ENCODE measurements at regions not wholly inside any gene's neighbourhood (a gene's known extent, or its start where the extent isn't known, plus 50 kb on each side); places are given as distances from the start of the nearest gene placed in this dataset.

DNA sequence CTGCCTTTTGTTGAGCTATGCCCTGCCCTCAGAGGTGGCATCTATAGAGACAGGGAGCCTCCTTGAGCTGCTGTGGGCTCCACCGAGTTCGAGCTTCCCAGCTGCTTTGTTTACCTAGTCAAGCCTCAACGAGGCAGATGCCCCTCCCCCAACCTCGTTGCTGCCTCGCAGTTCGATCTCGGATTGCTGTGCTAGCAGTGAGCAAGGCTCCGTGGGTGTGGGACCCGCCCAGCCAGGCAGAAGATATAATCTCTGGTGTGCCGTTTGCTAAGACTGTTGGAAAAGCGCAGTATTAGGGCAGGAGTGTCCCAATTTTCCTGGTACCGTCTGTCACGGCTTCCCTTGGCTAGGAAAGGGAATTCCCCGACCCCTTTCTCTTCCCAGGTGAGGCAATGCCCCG lies 88.4 kb upstream of the CDK6 start:
- H3K27ac Mint-ChIP-seq = no peak overlapping the region
- Histone ChIP-seq H3K4me3 (ENCODE audit: low read length) (no peak overlapping the region), H3K27ac (ENCODE audit: low read length) (no peak overlapping the region), H3K9me3 (ENCODE audit: control insufficient read depth, insufficient read depth, low read length) (peaks cover 2% of the 10 kb centered on the region), H3K36me3 (ENCODE audit: control insufficient read depth, insufficient read depth, low read length) (no peaks in the 10 kb centered on the region), H3K27me3 (ENCODE audit: control insufficient read depth, insufficient read depth, low read length) (no peaks in the 10 kb centered on the region), H3K4me1 (ENCODE audit: control insufficient read depth, insufficient read depth, low read length) (no peaks in the 10 kb centered on the region)
- DNase-seq (no peak), ATAC-seq (no peak)
- intact Hi-C loops (cut with micrococcal nuclease) = no loop called here
- TF ChIP-seq, protein P1, sequence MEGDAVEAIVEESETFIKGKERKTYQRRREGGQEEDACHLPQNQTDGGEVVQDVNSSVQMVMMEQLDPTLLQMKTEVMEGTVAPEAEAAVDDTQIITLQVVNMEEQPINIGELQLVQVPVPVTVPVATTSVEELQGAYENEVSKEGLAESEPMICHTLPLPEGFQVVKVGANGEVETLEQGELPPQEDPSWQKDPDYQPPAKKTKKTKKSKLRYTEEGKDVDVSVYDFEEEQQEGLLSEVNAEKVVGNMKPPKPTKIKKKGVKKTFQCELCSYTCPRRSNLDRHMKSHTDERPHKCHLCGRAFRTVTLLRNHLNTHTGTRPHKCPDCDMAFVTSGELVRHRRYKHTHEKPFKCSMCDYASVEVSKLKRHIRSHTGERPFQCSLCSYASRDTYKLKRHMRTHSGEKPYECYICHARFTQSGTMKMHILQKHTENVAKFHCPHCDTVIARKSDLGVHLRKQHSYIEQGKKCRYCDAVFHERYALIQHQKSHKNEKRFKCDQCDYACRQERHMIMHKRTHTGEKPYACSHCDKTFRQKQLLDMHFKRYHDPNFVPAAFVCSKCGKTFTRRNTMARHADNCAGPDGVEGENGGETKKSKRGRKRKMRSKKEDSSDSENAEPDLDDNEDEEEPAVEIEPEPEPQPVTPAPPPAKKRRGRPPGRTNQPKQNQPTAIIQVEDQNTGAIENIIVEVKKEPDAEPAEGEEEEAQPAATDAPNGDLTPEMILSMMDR (IDR thresholded peaks at IDR 0.05) = no peak
- no peak overlapping the region for H3K4me3 Mint-ChIP-seq
- peaks cover 7 to 31% of the 10 kb centered on the region in 2 donors for H3K27me3 Mint-ChIP-seq (ENCODE audit: low read depth in 2 of 2)
- peaks cover 0 to 2% of the 10 kb centered on the region in 2 donors for H3K9me3 Mint-ChIP-seq
- no peaks in the 10 kb centered on the region for H3K4me1 Mint-ChIP-seq
- no peaks in the 10 kb centered on the region for H3K36me3 Mint-ChIP-seq
- 90% methylated on average over 15 of the region's 15 CpGs for WGBS (ENCODE audit: insufficient coverage)

DNA sequence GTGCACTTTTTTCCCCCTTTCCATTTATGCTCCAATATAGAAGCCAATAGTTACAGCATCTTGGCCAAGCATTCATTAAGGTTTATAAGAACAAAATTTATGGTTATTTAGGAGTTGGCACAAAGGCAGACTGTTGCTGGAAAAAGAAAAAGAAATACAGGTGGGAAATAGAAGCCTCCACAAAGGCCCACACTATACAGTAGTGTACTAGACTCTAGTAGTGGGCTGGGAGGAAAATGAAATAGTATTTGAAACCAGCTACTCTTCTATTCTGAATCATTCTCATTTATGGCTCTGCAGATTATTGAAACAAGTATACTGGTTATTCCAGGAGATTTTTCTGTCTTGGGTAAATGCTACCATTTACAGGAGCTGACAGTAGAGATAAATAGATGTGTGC lies 80.9 kb upstream of the CDK6 start:
- ATAC-seq (no peak), DNase-seq (no peak)
- Histone ChIP-seq H3K36me3 (ENCODE audit: control insufficient read depth, insufficient read depth, low read length) (no peaks in the 10 kb centered on the region), H3K4me1 (ENCODE audit: control insufficient read depth, insufficient read depth, low read length) (no peaks in the 10 kb centered on the region), H3K4me3 (ENCODE audit: low read length) (no peak overlapping the region), H3K27ac (ENCODE audit: low read length) (no peak overlapping the region), H3K27me3 (ENCODE audit: control insufficient read depth, insufficient read depth, low read length) (no peaks in the 10 kb centered on the region), H3K9me3 (ENCODE audit: control insufficient read depth, insufficient read depth, low read length) (no peaks in the 10 kb centered on the region)
- Mint-ChIP-seq H3K36me3 (no peaks in the 10 kb centered on the region), H3K4me3 (no peak overlapping the region), H3K27ac (no peak overlapping the region), H3K4me1 (no peaks in the 10 kb centered on the region), H3K9me3 (peaks cover 0 to 2% of the 10 kb centered on the region in 2 donors), H3K27me3 (ENCODE audit: low read depth in 2 of 2) (peaks cover 3 to 15% of the 10 kb centered on the region in 2 donors)
- intact Hi-C loops (cut with micrococcal nuclease) = no loop called here
- TF ChIP-seq, protein P1 (IDR thresholded peaks at IDR 0.05) = no peak

DNA sequence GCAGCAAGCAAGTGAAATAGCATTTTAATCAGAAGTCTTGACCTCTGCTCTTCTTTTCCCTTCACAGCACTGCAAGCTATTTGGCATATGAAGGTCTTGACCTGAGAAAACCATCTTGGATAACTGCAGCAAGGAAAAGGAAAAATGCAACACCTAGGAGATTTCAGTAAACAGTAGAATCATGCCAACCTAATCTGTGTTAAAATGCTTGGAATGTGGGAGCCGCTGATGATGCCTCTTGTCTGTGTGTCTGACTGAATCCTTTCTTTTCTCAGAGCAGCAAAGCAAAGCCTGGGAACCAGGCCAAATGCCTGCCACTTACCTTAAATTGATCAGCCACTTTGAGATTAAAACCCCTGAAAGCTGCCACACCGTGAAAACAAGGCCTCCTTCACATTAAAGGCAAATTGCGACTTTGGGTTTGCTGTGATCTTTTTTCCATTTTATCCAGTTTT lies 80.4 kb upstream of the CDK6 start:
- no peak overlapping the region for H3K27ac Mint-ChIP-seq
- intact Hi-C loops (cut with micrococcal nuclease) = no loop called here
- TF ChIP-seq, protein P1 (IDR thresholded peaks at IDR 0.05) = no peak
- no peak for ATAC-seq
- Histone ChIP-seq H3K4me1 (ENCODE audit: control insufficient read depth, insufficient read depth, low read length) (no peaks in the 10 kb centered on the region), H3K9me3 (ENCODE audit: control insufficient read depth, insufficient read depth, low read length) (no peaks in the 10 kb centered on the region), H3K27ac (ENCODE audit: low read length) (no peak overlapping the region), H3K36me3 (ENCODE audit: control insufficient read depth, insufficient read depth, low read length) (no peaks in the 10 kb centered on the region), H3K4me3 (ENCODE audit: low read length) (no peak overlapping the region), H3K27me3 (ENCODE audit: control insufficient read depth, insufficient read depth, low read length) (no peaks in the 10 kb centered on the region)
- no peaks in the 10 kb centered on the region for H3K36me3 Mint-ChIP-seq
- WGBS (ENCODE audit: insufficient coverage) = 88% methylated on average over 3 of the region's 3 CpGs
- no peak overlapping the region for H3K4me3 Mint-ChIP-seq
- H3K9me3 Mint-ChIP-seq = no peaks in the 10 kb centered on the region
- DNase-seq = no peak
- H3K4me1 Mint-ChIP-seq = no peaks in the 10 kb centered on the region
- peaks cover 0 to 11% of the 10 kb centered on the region in 2 donors for H3K27me3 Mint-ChIP-seq (ENCODE audit: low read depth in 2 of 2)

DNA sequence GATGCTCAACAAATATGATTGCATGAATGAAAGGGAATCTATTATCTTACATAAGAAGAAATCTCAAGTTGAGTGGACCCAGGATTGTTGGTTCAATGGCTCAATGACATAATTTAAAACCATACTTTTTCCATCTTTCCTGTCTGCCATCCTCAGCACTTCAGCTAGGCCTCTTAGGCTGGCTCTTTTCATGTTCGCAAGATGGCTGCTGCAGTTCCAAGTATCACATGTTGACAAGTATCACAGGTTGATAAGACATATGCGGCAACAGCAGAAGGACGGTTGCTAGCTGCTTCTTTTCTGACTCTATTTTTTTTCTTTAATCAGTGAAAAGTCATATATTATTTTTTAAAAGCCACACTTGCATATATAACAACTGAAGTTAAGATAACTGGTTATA lies 79.0 kb upstream of the CDK6 start:
- no peaks in the 10 kb centered on the region for H3K9me3 Mint-ChIP-seq
- no peaks in the 10 kb centered on the region for H3K27me3 ChIP-seq (ENCODE audit: control insufficient read depth, insufficient read depth, low read length)
- H3K27ac ChIP-seq (ENCODE audit: low read length) = no peak overlapping the region
- WGBS (ENCODE audit: insufficient coverage) = 100% methylated on average over 3 of the region's 3 CpGs
- TF ChIP-seq, protein P1 (IDR thresholded peaks at IDR 0.05) = no peak
- no peaks in the 10 kb centered on the region for H3K9me3 ChIP-seq (ENCODE audit: control insufficient read depth, insufficient read depth, low read length)
- ATAC-seq (no peak), DNase-seq (no peak)
- H3K27me3 Mint-ChIP-seq (ENCODE audit: low read depth in 2 of 2) = peaks cover 0 to 2% of the 10 kb centered on the region in 2 donors
- H3K4me3 ChIP-seq (ENCODE audit: low read length) = no peak overlapping the region
- H3K4me1 ChIP-seq (ENCODE audit: control insufficient read depth, insufficient read depth, low read length) = no peaks in the 10 kb centered on the region
- no peaks in the 10 kb centered on the region for H3K36me3 Mint-ChIP-seq
- no peaks in the 10 kb centered on the region for H3K36me3 ChIP-seq (ENCODE audit: control insufficient read depth, insufficient read depth, low read length)
- H3K27ac Mint-ChIP-seq = no peak overlapping the region
- H3K4me1 Mint-ChIP-seq = no peaks in the 10 kb centered on the region
- intact Hi-C loops (cut with micrococcal nuclease) = no loop called here
- no peak overlapping the region for H3K4me3 Mint-ChIP-seq
